HEK293 (cell line): ENCODE measurements at regions not wholly inside any gene's neighbourhood (a gene's known extent, or its start where the extent isn't known, plus 50 kb on each side); places are given as distances from the start of the nearest gene placed in this dataset.

Experiments
- CTCF ChIP-seq: fragments of 450-650 bp; formaldehyde crosslinking; IDR thresholded peaks from 2 replicates; pipeline ENCODE4 v1.5.1; 2016; ENCODE audit warnings: missing biosample characterization, missing genetic modification characterization
- KLF10 ChIP-seq: fragments of 450-650 bp; IDR thresholded peaks from 2 replicates; pipeline ENCODE4 v1.5.1; 2018; ENCODE audit warnings: missing biosample characterization, mild to moderate bottlenecking, missing genetic modification characterization
- KLF16 ChIP-seq: fragments of 450-650 bp; formaldehyde crosslinking; IDR thresholded peaks from 2 replicates; pipeline ENCODE4 v1.5.1; 2017; ENCODE audit warnings: missing biosample characterization, missing genetic modification characterization
- KLF9 ChIP-seq: fragments of 450-650 bp; formaldehyde crosslinking; IDR thresholded peaks from 2 replicates; pipeline ENCODE4 v1.5.1; 2016; ENCODE audit warnings: missing biosample characterization, missing genetic modification characterization, low read depth
- ZFHX2 ChIP-seq: fragments of 450-650 bp; formaldehyde crosslinking; conservative IDR thresholded peaks from 2 replicates; pipeline ENCODE4 v1.5.1; 2016; ENCODE audit warnings: missing biosample characterization, missing genetic modification characterization
- ZNF510 ChIP-seq: fragments of 450-650 bp; formaldehyde crosslinking; IDR thresholded peaks from 2 replicates; pipeline ENCODE4 v1.5.1; 2018; ENCODE audit warnings: mild to moderate bottlenecking, missing genetic modification characterization, missing biosample characterization; ENCODE audit not compliant: insufficient replicate concordance
- ZNF518A ChIP-seq: fragments of 450-650 bp; formaldehyde crosslinking; conservative IDR thresholded peaks from 2 replicates; pipeline ENCODE4 v1.5.1; 2016; ENCODE audit warnings: low read depth, missing biosample characterization, missing genetic modification characterization
- ZNF76 ChIP-seq: fragments of 450-650 bp; formaldehyde crosslinking; IDR thresholded peaks from 2 replicates; pipeline ENCODE4; 2016; ENCODE audit warnings: low read depth, missing biosample characterization, missing genetic modification characterization, borderline replicate concordance
- ZNF777 ChIP-seq: fragments of 450-650 bp; formaldehyde crosslinking; IDR thresholded peaks from 2 replicates; pipeline ENCODE4 v1.5.1; 2017; ENCODE audit warnings: missing biosample characterization, missing genetic modification characterization, borderline replicate concordance
- TF ChIP-seq, protein P1 (sequence below): fragments of 450-650 bp; formaldehyde crosslinking; IDR thresholded peaks from 2 replicates; pipeline ENCODE4 v1.5.1; 2016; ENCODE audit warnings: missing biosample characterization, missing genetic modification characterization, borderline replicate concordance

GRCh38 chr3:147216143-147216673 lies 190.1 kb downstream of the ZIC4 start:
- TF ChIP-seq KLF16 (tag by site-specific recombination) (no peak), CTCF (no peak), ZNF518A (no peak), ZNF76 (no peak), KLF10 (tag by site-specific recombination) (no peak), ZNF777 (tag by site-specific recombination) (no peak), ZNF510 (no peak), ZFHX2 (tag by site-specific recombination) (no peak), KLF9 (tag by site-specific recombination) (no peak)
- TF ChIP-seq, protein P1, sequence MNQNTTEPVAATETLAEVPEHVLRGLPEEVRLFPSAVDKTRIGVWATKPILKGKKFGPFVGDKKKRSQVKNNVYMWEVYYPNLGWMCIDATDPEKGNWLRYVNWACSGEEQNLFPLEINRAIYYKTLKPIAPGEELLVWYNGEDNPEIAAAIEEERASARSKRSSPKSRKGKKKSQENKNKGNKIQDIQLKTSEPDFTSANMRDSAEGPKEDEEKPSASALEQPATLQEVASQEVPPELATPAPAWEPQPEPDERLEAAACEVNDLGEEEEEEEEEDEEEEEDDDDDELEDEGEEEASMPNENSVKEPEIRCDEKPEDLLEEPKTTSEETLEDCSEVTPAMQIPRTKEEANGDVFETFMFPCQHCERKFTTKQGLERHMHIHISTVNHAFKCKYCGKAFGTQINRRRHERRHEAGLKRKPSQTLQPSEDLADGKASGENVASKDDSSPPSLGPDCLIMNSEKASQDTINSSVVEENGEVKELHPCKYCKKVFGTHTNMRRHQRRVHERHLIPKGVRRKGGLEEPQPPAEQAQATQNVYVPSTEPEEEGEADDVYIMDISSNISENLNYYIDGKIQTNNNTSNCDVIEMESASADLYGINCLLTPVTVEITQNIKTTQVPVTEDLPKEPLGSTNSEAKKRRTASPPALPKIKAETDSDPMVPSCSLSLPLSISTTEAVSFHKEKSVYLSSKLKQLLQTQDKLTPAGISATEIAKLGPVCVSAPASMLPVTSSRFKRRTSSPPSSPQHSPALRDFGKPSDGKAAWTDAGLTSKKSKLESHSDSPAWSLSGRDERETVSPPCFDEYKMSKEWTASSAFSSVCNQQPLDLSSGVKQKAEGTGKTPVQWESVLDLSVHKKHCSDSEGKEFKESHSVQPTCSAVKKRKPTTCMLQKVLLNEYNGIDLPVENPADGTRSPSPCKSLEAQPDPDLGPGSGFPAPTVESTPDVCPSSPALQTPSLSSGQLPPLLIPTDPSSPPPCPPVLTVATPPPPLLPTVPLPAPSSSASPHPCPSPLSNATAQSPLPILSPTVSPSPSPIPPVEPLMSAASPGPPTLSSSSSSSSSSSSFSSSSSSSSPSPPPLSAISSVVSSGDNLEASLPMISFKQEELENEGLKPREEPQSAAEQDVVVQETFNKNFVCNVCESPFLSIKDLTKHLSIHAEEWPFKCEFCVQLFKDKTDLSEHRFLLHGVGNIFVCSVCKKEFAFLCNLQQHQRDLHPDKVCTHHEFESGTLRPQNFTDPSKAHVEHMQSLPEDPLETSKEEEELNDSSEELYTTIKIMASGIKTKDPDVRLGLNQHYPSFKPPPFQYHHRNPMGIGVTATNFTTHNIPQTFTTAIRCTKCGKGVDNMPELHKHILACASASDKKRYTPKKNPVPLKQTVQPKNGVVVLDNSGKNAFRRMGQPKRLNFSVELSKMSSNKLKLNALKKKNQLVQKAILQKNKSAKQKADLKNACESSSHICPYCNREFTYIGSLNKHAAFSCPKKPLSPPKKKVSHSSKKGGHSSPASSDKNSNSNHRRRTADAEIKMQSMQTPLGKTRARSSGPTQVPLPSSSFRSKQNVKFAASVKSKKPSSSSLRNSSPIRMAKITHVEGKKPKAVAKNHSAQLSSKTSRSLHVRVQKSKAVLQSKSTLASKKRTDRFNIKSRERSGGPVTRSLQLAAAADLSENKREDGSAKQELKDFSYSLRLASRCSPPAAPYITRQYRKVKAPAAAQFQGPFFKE (tag by site-specific recombination): no peak
